ENCODE measurements at regions not wholly inside any gene's neighbourhood (a gene's known extent, or its start where the extent isn't known, plus 50 kb on each side); places are given as distances from the start of the nearest gene placed in this dataset.

DNA sequence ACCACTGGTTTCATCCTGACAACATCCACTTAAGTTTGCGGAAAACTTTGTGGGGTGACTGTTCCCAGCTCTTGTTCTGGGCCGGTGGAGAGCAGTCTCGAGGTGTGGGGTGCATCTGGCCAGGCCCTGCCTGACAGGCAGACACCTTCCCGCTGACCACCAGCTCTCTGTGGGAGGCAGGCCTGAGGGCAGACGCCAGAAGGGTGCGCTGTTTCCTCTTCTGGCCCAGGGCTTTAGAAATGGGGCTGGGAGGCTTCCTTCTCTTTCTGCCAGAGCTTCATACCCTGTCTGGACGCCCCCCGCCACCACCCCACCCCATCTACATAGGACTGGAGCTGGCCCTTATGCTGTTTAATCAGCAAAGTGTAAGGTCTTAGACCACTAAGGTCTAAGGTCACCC lies 263.8 kb downstream of the LOXHD1 start:
- DNase-seq: no peak

DNA sequence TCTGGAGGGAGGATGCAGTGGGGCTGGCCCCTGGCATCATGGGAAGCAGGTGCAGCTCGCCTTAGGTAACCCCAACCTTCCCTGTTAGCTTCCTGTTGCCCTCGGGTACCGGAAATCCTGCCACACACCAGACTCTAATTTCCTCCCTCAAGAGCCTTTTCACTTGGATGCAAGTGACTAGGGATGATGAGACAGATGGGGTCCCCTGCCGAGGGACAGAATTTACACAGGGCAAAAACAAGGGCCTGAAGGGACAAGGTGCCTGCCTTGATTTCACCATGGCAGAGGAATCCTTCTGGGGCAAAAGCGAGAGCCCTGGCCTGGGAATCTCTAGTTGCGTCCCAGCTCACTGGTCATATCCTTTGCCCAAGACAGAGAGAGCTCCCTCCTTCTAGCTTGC lies 263.1 kb downstream of the LOXHD1 start:
- no peak for DNase-seq

DNA sequence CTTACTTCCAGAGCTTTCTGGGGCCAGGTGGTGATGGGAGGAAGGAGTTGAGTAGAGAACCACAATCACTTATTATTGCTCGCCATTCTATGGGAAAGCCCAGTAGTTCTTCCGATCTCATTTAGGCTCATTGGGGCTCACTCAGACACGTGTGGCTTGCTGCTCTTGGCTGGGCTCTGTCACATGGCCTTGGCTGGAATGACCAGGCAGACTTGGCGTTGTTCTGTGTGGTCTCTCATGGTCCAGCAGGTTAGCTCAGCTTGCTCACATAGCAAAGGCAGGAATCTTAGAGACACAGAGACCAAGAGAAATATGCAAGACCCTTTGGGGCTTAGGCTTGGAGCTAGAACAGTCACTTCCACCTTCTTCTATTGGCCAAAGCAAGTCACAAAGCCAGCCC lies 261.2 kb downstream of the LOXHD1 start:
- DNase-seq: no peak

DNA sequence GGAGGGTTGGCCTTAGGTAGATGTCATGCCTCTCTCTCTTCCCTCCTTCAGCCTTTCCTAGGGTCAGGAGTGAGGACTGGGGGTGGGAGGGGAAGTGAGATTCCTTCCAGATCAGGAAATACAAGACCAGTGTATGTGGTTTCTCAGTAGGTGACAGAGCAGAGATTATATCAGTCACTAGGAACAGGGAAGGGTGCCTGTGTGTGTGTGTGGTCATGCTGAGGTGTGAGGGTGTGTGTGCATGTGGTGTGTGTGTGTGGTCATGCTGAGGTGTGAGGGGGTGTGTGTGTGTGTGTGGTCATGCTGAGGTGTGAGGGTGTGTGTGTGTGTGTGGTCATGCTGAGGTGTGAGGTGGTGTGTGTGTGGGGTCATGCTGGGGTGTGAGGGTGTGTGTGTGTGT lies 259.8 kb downstream of the LOXHD1 start:
- no peak for DNase-seq

DNA sequence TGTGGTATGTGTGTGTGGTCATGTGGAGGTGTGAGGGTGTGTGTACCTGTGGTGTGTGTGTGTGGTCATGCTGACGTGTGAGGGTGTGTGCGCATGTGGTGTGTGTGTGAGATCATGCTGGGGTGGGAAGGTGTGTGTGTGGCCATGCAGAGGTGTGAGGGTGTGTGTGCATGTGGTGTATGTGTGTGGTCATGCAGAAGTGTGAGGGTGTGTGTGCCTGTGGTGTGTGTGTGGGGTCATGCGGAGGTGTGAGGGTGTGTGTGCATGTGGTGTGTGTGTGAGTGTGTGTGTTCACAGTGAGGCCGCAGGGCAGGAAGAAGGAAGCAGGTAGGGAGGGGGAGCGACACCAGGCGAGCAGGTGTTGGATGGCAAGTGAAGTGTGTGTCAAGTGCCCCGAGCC lies 259.0 kb downstream of the LOXHD1 start:
- DNase-seq: no peak

DNA sequence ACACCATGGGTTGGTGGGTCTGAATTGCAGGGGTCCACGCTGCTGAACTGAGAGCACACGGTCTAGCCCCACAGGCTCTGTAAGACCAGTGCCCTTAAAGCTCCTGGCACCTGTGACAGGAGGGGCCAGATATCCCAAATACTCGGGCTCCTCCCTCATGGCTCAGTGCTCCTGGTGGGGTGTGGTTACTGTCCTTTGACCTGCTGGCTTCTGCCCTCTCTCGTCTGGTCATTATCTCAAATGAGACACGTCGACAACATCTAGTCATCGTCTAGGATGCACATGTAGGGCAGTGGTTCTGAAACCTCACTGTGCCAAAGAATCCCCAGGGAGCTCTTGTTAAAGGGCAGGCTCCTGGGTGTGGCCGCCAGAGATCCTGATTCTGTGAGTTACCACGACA lies 258.4 kb downstream of the LOXHD1 start:
- no peak for DNase-seq

DNA sequence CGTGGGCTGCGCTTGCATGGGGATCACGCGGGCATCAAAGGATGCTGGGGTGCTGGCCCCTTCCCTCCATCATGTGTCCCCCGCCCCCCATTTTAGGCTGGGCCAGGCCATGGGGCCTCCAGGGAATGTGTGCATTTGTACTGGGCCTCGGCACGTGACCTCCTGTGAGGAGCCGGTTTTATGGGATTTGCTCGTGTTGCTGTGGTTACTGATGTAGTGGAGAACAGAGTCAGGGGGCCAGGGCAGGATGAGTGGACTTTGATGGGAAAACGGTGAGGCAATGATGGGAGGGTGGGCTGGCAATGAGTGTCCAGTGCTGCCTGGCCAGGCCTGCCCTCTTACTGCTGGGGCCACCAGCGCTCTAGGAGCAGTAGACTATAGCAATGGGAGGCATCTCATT lies 257.7 kb downstream of the LOXHD1 start:
- DNase-seq: no peak

DNA sequence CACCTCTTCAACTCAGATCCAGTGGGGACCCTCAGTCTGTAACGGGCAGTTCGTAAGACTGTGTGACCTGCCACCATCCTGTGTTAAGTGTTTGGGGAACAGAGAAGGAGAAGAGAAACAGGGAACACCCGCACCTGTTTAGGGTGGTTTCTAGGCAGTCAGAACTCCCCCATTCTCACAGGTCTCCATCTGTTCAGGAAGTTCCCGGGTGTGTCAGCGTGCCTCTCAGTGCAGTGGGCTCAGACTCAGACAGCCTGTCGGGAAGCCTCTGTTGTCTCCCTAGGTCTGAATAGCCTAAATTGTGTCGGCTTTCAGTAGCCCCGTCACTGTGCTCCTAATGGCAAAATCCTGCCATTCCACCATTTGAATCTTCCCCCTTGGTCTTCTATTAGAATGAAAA lies 256.6 kb downstream of the LOXHD1 start:
- no peak for DNase-seq

DNA sequence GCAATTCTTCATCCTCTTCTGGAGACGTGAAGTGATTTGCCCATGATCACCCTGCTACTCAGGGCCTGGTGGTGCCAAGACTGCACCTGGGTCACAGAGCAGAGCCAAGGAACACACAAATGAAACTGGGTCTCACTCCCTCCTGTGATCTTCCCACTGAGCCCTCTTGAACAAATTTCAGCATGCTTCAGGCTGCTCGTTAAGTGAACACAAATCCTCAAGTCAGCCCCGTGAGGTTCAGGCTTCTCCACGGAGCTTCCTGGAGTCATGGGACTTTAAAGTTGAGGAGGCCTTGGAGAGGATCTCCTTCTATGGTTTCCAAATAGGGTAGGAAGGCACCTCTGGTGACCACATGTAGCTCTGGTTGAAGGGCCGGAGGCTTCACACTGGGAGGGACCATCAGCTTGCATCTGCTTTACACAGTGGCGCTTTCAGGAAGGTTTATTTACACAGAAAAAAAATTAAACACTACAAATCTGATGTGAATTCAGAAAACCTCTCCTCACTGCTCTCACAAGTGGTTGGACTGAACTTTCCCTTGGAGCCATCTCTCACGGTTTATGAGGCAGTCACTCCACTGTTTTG lies 255.4 kb downstream of the LOXHD1 start:
- no peak for DNase-seq

DNA sequence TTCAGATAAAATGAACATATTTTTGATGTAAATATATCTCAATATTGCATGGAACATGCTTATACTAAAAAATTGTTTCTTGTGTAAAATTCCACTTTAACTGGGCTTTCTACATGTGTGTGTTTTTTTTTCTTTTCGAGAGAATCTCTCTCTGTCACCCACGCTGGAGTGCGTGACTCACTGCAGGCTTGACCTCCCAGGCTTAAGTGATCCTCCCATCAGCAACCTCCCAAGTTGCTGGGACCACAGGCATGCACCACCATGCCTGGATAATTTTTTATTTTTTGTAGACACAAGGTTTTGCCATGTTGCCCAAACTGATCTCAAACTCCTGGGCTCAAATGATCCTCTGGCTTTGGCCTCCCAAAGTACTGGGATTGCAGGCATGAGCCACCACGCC lies 254.6 kb downstream of the LOXHD1 start:
- no peak for DNase-seq

DNA sequence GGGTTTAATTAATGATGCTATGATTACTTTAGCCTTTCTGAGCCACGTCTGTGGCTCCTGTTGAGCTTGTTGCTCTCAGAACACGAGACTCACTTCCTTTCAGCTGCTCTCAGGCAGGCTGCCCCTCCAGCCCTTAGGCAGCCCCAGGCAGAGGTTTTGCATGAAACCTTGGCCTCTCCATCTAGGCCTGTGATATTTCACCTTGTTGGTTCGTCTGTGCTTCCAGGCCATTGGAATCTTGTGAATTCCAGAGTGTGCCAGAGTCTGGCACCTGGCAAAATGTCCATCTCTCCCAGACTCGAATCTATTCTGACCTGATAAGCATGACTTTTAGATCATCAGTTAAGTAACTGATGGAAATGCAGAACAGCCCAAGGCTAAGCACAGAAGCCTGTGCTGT lies 254.1 kb downstream of the LOXHD1 start:
- no peak for DNase-seq

DNA sequence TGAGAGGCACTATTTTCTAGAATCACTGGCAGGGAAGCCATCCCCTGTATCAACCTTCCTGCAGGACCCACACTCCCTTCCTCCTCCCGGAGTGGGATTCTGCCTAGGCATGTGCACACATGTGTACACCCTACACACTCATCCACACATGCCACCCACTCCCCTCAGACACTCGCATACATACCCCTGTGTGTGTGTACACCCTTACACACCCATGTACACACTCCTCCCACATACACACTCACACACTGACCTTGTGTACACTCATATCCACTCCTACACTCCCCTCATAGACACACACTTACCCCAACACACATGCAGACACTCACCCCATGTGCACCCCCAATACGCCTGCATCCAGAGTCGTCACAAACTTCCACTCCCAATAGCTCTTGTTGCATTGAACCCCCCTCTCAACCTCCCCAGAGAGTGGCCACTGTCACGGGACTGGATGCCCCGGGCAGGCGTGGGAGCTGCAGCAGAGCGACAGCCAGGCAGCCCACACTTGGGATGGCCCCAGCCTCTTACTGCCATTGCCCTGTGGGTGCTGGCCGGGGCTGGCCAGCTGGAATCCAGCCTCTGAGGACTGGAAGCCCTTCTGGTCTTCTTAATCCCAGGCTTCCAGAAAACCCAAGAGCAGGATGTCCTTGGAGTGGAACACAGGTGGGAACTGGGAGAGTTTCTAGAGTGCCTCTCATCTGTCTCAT lies 251.0 kb downstream of the LOXHD1 start:
- DNase-seq: no peak

DNA sequence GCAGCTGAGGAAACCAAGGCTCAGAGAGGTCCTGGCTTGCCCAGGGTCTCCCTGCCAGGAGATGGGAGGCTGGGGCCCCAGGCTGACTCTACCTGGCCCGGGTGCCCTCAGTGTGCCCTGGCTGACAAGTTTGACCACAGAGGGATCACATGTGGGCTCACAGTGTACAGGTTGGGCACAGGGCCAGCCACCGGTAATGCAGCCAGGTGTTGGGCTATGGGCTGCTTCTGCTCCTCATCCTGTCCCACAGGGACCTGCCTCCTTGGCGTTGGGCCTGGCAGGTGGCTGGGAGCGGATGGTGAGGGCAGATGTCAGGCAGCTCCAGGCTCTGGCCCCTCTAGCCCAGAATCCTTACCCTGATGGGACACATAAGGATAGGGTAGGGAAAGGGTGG lies 250.5 kb downstream of the LOXHD1 start:
- peak; percentile 64 for DNase-seq

DNA sequence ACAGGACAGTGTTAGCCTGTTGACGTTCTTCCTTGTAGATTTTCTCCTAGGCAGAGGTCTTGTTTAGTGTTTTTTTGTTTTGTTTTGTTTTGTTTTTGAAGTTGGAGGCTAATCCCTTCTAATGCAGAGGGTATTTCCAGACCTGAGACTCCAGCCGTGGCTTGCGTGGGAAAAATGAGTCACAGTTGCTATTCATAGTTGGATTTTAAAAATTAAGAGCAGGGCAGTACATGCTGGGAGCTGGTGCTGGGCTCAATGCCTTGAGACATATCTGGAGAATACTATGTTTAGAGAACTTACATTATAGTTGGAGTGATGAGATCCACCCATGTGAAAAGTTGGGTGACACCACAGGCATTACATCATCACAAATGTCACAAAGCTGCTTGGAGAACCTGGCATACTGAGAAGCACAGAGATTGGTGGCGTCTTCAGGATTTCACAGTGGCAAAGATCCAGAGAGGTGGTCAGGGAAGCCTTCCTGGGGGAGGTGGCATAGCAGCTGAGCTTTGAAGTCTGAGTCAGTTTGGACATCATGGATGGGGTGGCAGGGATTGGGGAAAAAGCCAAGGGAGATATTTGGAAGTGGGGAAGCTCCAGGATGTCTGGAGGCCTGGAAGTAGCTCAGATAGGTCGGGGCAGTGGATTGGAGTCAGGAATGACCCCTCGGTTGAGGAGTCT lies 249.4 kb downstream of the LOXHD1 start:
- no peak for DNase-seq

DNA sequence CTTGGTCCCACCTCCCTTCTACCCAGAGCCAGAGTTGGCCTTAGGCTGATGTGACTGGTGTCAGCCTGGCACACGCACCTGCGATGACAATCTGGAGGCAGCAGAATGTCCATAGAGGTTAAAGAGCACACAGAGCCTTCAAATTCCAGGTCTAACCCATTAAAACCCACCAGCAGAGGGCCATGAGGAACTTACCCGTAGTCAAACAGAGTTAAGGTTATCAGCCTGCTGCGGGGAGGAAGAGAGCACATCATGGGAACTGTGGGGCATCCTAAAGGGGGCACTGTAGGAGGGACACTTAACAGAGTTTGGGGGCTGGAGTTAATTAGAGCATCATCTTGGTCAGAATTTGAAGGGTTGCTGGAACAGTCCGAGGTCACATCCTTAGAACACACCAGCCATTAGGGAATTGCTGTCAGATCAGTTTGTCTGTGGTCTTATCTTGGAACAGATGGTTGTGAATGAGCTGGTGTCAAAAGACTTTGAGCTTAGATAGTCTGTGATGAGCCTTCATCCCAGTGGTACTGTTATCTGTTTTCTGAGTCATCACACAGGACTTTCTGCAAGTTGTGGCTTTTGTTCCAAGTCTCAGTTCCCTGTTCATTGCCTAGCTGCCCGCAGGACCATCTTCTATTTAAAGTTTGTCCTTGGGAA lies 248.6 kb downstream of the LOXHD1 start:
- DNase-seq: no peak

DNA sequence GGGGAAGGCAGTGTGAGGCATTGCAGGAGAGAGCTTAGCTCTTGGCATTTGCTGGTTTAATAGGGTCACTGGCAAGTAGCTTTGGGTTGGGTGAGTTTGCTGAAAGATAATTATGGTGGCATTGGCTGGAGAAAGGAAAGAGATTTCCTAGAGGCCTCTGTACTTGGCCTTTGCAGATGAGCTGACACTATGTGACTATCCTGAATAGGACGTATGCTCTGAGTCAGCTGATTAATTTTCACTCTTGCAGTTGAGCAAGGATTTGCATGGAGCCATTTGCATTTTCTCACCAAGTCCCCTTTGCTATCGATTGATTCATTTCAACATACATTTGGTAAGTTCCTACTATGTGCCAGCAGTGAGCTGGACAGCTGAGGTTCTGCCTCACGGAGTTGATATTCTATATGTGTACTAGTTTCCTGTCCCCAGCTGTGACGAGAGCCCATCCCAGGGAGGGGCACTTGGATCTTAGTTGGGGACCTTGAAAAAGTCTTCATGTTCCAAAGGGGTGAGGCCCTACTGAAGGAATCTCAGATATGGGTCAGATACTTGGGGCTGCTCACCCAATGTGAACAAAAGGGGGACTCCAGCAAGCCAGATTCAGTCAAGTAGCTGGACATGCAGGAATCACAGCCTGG lies 245.7 kb downstream of the LOXHD1 start:
- DNase-seq: no peak

DNA sequence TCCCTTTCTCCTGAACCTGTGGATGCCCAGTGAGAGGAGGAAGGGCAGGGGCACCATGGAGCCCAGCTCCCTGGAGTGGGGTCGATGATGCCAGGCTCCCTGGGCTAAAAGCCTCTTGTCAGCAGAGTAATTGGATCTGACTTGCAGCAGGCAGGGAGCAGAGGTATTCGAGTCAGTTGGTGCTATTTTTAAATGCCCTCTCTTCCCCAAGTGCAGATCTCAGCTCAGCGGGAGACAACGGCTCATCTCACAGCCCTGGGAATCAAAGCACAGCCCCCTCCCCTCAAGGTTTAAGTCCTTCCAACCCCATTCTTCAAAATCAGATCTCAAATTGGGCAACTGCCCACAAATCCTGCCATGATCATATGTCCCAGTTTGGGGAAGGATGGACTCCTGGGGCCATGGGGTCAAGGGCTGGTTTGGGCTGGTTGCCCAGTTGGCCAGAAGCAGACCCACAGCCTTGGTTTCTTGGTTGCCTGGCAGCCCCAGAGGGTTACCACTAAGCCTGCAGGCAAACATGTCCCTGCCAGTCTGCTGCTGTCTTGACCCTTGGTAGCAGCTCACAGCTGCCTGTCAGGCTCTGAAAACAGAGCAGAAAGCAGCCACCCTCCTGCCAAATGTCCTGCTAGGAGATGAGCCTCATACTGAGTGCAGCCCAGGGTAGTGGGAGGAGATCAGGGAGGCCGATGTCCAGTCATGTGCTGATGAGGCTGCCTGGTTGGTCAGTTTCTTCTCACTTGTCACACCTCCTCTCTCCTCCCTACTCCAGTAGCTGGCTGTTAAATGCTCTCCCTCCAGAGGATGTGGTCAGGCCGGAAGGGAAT lies 244.9 kb downstream of the LOXHD1 start:
- DNase-seq: peak; percentile 70

DNA sequence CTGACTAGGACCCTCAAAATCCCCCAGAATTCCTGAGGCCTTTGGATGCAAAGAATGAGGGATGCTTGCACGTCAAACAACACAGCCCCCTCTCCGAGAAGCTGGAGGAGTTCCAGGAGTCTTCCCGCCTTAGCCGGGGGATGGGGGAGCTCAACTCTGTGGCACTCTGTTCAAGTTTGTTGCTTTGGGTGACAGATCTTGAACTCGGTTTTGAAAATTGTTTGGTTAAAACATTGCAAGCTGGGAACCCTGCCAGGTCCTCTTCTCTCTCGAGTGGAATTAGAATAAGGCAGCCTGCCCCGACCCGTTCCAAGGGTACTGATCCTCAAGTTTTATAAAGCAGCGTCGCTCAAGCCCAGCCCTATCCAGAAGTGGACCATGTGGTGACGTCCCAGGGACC lies 244.1 kb downstream of the LOXHD1 start:
- peak; percentile 55 for DNase-seq

DNA sequence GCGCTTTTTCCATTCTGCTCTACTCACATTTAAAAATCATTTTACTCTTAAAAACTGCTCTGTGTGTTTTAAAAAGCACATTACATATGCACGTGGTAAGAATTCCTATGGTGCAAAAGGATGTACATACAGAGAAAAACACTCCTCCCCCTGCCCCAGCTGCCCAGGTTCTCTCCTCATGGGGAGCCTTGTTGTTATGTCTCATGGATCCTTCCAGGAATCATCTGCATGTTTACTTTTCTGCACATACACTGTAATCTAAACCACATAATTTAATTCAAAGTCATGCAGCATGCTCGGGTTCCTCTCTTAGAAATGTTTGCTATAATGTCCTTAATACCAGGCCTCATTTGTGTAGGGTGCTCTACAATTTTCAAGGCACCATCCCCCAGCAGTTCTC lies 243.3 kb downstream of the LOXHD1 start:
- DNase-seq: no peak

DNA sequence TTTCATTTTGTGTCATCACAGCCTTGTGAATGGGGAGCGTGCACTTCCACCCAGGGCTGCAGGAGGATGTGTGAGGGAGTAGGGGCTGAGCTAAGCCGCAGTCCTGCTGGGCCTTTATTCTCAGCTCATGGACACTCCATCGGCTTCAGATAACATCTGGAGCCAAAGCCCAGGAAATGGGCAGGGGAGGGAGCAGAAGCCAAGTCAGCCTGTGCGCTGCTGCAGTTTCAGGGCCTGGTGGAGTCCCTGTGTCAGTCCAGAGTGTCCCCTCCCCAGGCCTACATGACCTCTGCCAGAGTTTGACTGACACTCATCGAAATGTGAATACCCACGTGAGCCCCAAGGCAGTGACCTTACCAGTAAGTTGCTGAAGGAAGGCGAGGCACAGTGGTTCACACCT lies 242.2 kb downstream of the LOXHD1 start:
- DNase-seq: no peak

DNA sequence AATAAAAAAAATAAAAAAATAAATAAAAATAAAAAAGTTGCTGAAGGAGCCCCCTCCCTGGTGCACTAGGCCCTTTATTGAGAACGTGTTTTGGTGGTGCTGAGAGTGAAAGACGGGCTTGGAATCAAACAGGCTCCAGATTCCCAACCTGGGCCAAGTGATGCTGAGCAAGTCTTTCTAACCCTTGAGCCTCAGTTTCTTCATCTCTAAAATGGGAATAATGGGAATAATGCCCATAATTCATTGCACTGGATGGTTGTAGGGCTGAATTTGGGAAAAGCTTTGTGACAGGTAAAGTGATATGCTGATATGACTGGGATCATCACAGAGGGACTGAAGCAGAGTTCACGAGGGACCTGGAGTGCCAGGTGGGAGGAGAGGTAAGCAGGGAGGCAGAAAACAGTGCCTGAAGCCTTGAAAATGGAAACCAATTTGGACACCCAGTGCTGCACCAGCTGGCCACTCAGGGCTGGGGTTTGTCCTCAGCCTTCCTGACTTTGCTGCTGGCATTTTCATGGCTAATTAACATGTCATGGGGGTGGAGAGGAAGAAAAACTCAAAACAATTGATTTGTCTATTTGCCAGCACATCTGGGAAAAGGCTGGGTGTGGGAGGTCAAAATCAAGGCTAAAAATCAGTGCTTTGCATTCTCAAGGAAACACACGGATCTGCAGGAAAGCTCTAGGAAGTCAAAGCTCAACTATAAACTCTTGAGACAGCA lies 241.3 kb downstream of the LOXHD1 start:
- no peak for DNase-seq
